D721Med (cell line): ENCODE measurements at regions not wholly inside any gene's neighbourhood (a gene's known extent, or its start where the extent isn't known, plus 50 kb on each side); places are given as distances from the start of the nearest gene placed in this dataset.
A peak's percentile ranks its signal among the peaks of the same experiment; 100 is the strongest.

Experiments
- DNase-seq: peaks from one replicate; pipeline ENCODE4 v3.0.0; 2011; ENCODE audit warnings: low spot score; ENCODE audit not compliant: insufficient read length
- FAIRE-seq: peaks from 2 replicates; lab custom pipeline; 2011; peaks lifted over from hg19 to GRCh38; lab: Jason Lieb, UNC
- CTCF ChIP-seq: IDR thresholded peaks from 2 replicates; pipeline ENCODE4 v1.5.1; 2012; ENCODE audit warnings: mild to moderate bottlenecking, control low read depth; ENCODE audit not compliant: insufficient read depth; ENCODE audit errors: missing control alignments

GRCh38 chr20:40941133-40941610, 87.5 kb upstream of the TOP1 start:
- TF ChIP-seq CTCF = no peak
- DNase-seq (no peak), FAIRE-seq (no peak)

- FAIRE-seq = no peak
- TF ChIP-seq CTCF = no peak
- DNase-seq = no peak
Observed at GRCh38 chr20:40942006-40942405, 86.6 kb upstream of the TOP1 start.

GRCh38 chr20:40942775-40943174, 85.8 kb upstream of the TOP1 start:
- FAIRE-seq (no peak), DNase-seq (no peak)
- no peak for TF ChIP-seq CTCF

- no peak for DNase-seq
- TF ChIP-seq CTCF = no peak
- no peak for FAIRE-seq
Observed at GRCh38 chr20:40943591-40943990, 85.0 kb upstream of the TOP1 start.

GRCh38 chr20:40945189-40945588, 83.4 kb upstream of the TOP1 start:
- FAIRE-seq = no peak
- no peak for TF ChIP-seq CTCF
- no peak for DNase-seq

- FAIRE-seq (no peak), DNase-seq (peak; percentile 47)
- peak; percentile 85 for TF ChIP-seq CTCF
Observed at GRCh38 chr20:40945754-40946450, 82.7 kb upstream of the TOP1 start.

GRCh38 chr20:40946451-40946850, 82.2 kb upstream of the TOP1 start:
- TF ChIP-seq CTCF = no peak
- no peak for FAIRE-seq
- DNase-seq = no peak
